ENCODE measurements at regions not wholly inside any gene's neighbourhood (a gene's known extent, or its start where the extent isn't known, plus 50 kb on each side); places are given as distances from the start of the nearest gene placed in this dataset.

DNA sequence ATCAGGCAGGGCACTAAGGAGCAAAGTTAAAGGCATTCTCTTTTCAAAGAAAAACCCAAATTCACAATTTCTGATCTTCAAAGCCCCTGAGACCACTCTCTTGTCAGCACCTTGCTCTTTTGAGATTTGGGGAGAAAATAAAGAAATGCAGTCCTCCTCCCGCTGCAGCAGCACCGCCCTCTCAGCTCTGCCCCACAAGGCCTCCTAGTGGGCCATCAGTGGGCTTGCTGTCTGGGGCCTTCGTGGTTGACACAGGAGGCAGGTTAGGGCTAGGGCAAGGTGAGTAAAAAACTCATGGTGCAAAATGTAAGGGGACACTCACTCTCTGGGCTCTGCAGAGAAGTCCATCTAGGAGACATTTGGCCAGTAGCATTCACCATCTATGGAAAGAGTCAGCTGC, 67.4 kb upstream of the CTTNBP2NL start:
- no peaks in the 10 kb centered on the region for H3K4me1 ChIP-seq
- TF ChIP-seq POLR2A (IDR thresholded peaks at IDR 0.05) (no peak), EP300 (IDR thresholded peaks at IDR 0.05) (no peak), POLR2AphosphoS5 (IDR thresholded peaks at IDR 0.05) (no peak)
- TF ChIP-seq, protein P1, sequence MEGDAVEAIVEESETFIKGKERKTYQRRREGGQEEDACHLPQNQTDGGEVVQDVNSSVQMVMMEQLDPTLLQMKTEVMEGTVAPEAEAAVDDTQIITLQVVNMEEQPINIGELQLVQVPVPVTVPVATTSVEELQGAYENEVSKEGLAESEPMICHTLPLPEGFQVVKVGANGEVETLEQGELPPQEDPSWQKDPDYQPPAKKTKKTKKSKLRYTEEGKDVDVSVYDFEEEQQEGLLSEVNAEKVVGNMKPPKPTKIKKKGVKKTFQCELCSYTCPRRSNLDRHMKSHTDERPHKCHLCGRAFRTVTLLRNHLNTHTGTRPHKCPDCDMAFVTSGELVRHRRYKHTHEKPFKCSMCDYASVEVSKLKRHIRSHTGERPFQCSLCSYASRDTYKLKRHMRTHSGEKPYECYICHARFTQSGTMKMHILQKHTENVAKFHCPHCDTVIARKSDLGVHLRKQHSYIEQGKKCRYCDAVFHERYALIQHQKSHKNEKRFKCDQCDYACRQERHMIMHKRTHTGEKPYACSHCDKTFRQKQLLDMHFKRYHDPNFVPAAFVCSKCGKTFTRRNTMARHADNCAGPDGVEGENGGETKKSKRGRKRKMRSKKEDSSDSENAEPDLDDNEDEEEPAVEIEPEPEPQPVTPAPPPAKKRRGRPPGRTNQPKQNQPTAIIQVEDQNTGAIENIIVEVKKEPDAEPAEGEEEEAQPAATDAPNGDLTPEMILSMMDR (IDR thresholded peaks at IDR 0.05) = no peak
- no peak overlapping the region for H3K4me3 ChIP-seq
- H3K9me3 ChIP-seq = no peaks in the 10 kb centered on the region
- H3K27me3 ChIP-seq = no peaks in the 10 kb centered on the region
- H3K36me3 ChIP-seq = no peaks in the 10 kb centered on the region
- 92% methylated on average over 3 of the region's 3 CpGs for WGBS
- no peak for DNase-seq (ENCODE audit: low spot score in 2 of 2)
- no peak overlapping the region for H3K27ac ChIP-seq

DNA sequence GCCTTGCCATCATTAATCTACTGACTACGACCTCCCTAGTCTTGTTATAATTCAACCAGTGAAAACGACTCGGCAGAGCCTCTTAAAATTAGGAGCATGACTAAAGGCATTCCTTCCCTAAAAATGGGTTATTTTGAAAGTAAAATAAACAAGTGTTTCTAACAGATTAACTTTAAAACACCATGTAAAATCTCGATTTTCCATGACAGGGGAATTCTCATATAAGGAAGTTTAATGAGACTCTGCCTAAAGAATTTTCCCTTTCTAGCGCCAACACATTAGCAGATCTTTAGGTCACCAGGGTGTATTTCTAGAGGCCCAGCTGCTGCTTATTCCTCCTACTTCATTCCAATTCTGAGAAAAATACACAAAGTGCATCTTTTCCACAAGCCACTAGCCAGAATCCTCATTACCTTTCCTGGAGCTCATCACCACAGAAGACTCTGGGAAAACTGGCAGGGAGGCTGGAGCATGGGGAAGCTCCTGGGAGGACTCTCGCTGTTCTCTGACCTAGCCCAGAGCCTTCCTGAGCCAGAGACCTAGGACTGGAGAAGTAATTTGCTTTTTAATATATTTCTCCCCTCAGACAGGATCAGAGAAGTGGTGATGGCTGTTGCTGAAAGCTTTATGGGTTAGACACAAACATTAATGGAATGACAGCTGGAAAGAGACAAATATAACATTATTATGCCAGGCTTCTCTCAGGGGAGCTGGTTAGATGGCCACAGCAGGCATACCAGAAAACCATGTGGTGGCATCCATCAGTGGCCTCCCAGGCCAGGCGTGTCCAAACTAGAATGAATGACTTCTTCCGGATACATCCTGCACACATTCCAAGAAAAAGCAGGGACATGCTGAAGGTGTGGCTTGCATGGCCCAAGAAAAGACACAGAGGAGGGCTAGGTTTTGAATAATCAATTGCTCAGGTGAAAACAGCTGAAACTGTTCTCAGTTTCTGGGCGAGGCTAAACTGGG, 63.6 kb upstream of the CTTNBP2NL start:
- no peak for TF ChIP-seq POLR2AphosphoS5 (IDR thresholded peaks at IDR 0.05)
- TF ChIP-seq EP300 (IDR thresholded peaks at IDR 0.05) = no peak
- TF ChIP-seq, protein P1 (IDR thresholded peaks at IDR 0.05) = no peak
- no peaks in the 10 kb centered on the region for H3K36me3 ChIP-seq
- 68% methylated on average over 9 of the region's 9 CpGs for whole genome bisulfite sequencing
- H3K27me3 ChIP-seq = no peaks in the 10 kb centered on the region
- H3K27ac ChIP-seq = no peak overlapping the region
- H3K4me3 ChIP-seq = no peak overlapping the region
- no peaks in the 10 kb centered on the region for H3K4me1 ChIP-seq
- H3K9me3 ChIP-seq = no peaks in the 10 kb centered on the region
- DNase-seq (ENCODE audit: low spot score in 2 of 2) = no peak

DNA sequence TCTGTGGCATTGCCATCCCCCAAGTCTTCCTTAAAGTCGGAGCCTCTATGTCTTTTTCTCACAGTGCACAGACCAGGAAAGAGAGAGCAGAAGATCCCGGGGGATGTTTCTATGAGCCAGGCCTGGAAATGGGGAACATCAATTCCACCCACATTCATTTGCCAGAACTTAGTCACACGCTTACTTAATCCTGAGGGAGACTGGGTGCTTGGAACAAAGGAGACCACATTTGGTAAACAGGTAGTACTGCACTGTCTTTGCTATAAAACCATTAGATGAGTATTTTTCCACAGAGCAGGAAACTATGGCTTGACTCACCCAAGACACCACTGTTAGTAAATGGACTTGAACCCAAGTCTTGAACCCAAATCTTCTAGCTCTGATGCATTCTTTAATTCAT, 60.7 kb upstream of the CTTNBP2NL start:
- no peaks in the 10 kb centered on the region for H3K27me3 ChIP-seq
- no peak for DNase-seq (ENCODE audit: low spot score in 2 of 2)
- H3K36me3 ChIP-seq = no peaks in the 10 kb centered on the region
- no peaks in the 10 kb centered on the region for H3K4me1 ChIP-seq
- H3K9me3 ChIP-seq = no peaks in the 10 kb centered on the region
- no peak overlapping the region for H3K27ac ChIP-seq
- H3K4me3 ChIP-seq = no peak overlapping the region
- TF ChIP-seq, protein P1 (IDR thresholded peaks at IDR 0.05) = no peak
- no peak for TF ChIP-seq POLR2AphosphoS5 (IDR thresholded peaks at IDR 0.05)
- TF ChIP-seq EP300 (IDR thresholded peaks at IDR 0.05) = no peak
- TF ChIP-seq POLR2A (IDR thresholded peaks at IDR 0.05) = no peak
- WGBS = 81% methylated on average over 3 of the region's 3 CpGs

GRCh38 chr1:112337028-112337531, 58.9 kb upstream of the CTTNBP2NL start:
- no peak overlapping the region for H3K27ac ChIP-seq

DNA sequence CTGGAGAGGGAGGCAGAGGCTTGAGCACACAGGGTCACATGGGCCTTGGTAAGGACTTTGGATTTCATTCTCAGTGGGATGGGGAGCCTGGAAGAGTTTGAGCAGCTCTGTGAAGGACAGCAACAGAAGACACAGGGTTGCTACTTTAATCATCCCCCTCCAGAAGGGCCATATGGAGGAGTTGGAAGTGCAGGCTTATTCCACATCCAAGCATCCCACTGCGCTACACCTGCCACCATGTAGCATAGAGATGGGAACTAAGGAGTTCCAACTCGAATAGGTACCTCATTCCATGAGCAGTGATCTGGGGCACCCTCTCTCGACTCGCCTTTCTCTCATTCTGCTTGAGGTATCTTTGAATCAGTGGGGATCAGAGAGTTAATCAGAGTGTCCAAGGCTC, 54.0 kb upstream of the CTTNBP2NL start:
- Histone ChIP-seq H3K27me3 (no peaks in the 10 kb centered on the region), H3K27ac (no peak overlapping the region), H3K9me3 (no peaks in the 10 kb centered on the region), H3K4me3 (no peak overlapping the region), H3K4me1 (no peaks in the 10 kb centered on the region), H3K36me3 (no peaks in the 10 kb centered on the region)
- no peak for DNase-seq (ENCODE audit: low spot score in 2 of 2)
- TF ChIP-seq POLR2A (IDR thresholded peaks at IDR 0.05) = no peak
- TF ChIP-seq POLR2AphosphoS5 (IDR thresholded peaks at IDR 0.05) = no peak
- TF ChIP-seq, protein P1 (IDR thresholded peaks at IDR 0.05) = no peak
- TF ChIP-seq EP300 (IDR thresholded peaks at IDR 0.05) = no peak
- 91% methylated on average over 4 of the region's 4 CpGs for WGBS

More at GRCh38 chr1:112337028-112337531, 58.9 kb upstream of the CTTNBP2NL start:
- H3K4me3 ChIP-seq = no peak overlapping the region
- H3K9me3 ChIP-seq = no peaks in the 10 kb centered on the region
- H3K4me1 ChIP-seq = no peaks in the 10 kb centered on the region
- DNase-seq (ENCODE audit: low spot score in 2 of 2) = no peak
- no peaks in the 10 kb centered on the region for H3K27me3 ChIP-seq
- WGBS = 27% methylated on average over 13 of the region's 13 CpGs
- TF ChIP-seq POLR2AphosphoS5 (IDR thresholded peaks at IDR 0.05) = no peak
- TF ChIP-seq, protein P1 (IDR thresholded peaks at IDR 0.05) = peak; percentile 27 to 41
- H3K36me3 ChIP-seq = no peaks in the 10 kb centered on the region

Measured in suprapubic skin (tissue), 4 donors.